ENCODE measurements at regions not wholly inside any gene's neighbourhood (a gene's known extent, or its start where the extent isn't known, plus 50 kb on each side); places are given as distances from the start of the nearest gene placed in this dataset.

- TF ChIP-seq ZNF274 (IDR thresholded peaks at IDR 0.05; ENCODE audit: low read depth, low read length) (no peak), YY1 (IDR thresholded peaks at IDR 0.05; ENCODE audit: insufficient read depth, insufficient read length) (no peak)
Measured at GRCh38 chr20:63137851-63138415, 78.0 kb downstream of the YTHDF1 start.

All from NT2/D1 (cell line).